Vagina (tissue), 2 donors: ENCODE measurements at regions not wholly inside any gene's neighbourhood (a gene's known extent, or its start where the extent isn't known, plus 50 kb on each side); places are given as distances from the start of the nearest gene placed in this dataset.

Experiments used
- CTCF ChIP-seq, 3 experiments: fragments of 450-650 bp in 2 of 3; fragments of 200-600 bp in 1 of 3; sonication (generic) in 1 of 3; IDR thresholded peaks; one replicate each; pipeline ENCODE4 v1.5.1; 2017 to 2019; ENCODE audit warnings: antibody characterized with exemption in 3 of 3, mild to moderate bottlenecking in 2 of 3, moderate library complexity in 2 of 3
- POLR2A ChIP-seq, 2 donors: fragments of 450-650 bp; IDR thresholded peaks; one replicate each; pipeline ENCODE4 v1.6.1; 2017; ENCODE audit warnings: antibody characterized with exemption in 2 of 2, mild to moderate bottlenecking in 2 of 2, moderate library complexity in 2 of 2

- TF ChIP-seq CTCF (IDR thresholded peaks at IDR 0.05) = no peak
- no peak for TF ChIP-seq POLR2A (IDR thresholded peaks at IDR 0.05)
Measured at GRCh38 chr1:187236676-187237075, 407.9 kb downstream of the PLA2G4A start.
